Activated CD4-positive, alpha-beta memory T cell treated with anti-CD3 and anti-CD28 coated beads, Interleukin-2, amount 10 ng/mL, durations not matched to agents 7 days and 5 days (primary cell): ENCODE measurements at regions not wholly inside any gene's neighbourhood (a gene's known extent, or its start where the extent isn't known, plus 50 kb on each side); places are given as distances from the start of the nearest gene placed in this dataset.

ENCODE experiments used
- CTCF ChIA-PET: fragments of 350-600 bp; sonication (Branson Sonifier 250); formaldehyde crosslinking; loops from one replicate; lab custom pipeline; 2021; ENCODE audit warnings: antibody characterized with exemption, inconsistent platforms; lab: Charles Lee
- POLR2A ChIA-PET: fragments of 350-600 bp; sonication (Branson Sonifier 250); formaldehyde crosslinking; loops from one replicate; lab custom pipeline; 2021; ENCODE audit warnings: antibody characterized with exemption; lab: Charles Lee
- DNase-seq: peaks from one replicate; pipeline ENCODE4 v3.0.0-alpha.2; 2020
- H3K27ac Mint-ChIP-seq: one replicate; pipeline ENCODE4 v1.8.0; 2021; ENCODE audit warnings: mild to moderate bottlenecking, mixed read lengths
- H3K27me3 Mint-ChIP-seq: one replicate; pipeline ENCODE4 v1.8.0; 2021; ENCODE audit warnings: mixed read lengths
- H3K36me3 Mint-ChIP-seq: one replicate; pipeline ENCODE4 v1.8.0; 2021; ENCODE audit warnings: low read depth, mixed read lengths
- H3K4me1 Mint-ChIP-seq: one replicate; pipeline ENCODE4 v1.8.0; 2021; ENCODE audit warnings: mixed read lengths
- H3K4me3 Mint-ChIP-seq: one replicate; pipeline ENCODE4 v1.8.0; 2021; ENCODE audit warnings: mild to moderate bottlenecking, mixed read lengths
- H3K9me3 Mint-ChIP-seq: one replicate; pipeline ENCODE4 v1.8.0; 2021; ENCODE audit warnings: mixed read lengths

DNA sequence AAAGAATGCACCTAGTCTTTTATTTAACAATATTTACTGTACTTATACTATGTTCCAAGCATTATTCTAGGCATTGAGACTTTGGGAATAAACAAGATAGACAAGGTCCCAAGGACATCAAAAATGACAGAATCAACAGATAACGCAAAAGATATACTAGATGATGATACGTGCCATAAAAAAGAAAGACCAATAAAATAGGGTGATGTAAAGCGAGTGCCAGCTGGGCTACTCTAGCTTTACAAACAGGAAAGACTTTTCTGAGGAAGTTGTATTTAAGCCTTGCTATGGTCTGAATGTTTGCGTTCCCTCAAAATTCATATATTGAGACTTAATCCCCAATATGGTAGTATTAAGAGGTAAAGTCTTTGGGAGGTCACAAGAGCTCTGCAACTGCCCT is 310.2 kb upstream of the RGMB start:
- Mint-ChIP-seq H3K27ac (no peak overlapping the region), H3K27me3 (no peaks in the 10 kb centered on the region), H3K9me3 (no peaks in the 10 kb centered on the region), H3K36me3 (no peaks in the 10 kb centered on the region), H3K4me1 (no peaks in the 10 kb centered on the region), H3K4me3 (no peak overlapping the region)
- POLR2A ChIA-PET = no interaction called here
- no peak for DNase-seq
- CTCF ChIA-PET = no interaction called here

DNA sequence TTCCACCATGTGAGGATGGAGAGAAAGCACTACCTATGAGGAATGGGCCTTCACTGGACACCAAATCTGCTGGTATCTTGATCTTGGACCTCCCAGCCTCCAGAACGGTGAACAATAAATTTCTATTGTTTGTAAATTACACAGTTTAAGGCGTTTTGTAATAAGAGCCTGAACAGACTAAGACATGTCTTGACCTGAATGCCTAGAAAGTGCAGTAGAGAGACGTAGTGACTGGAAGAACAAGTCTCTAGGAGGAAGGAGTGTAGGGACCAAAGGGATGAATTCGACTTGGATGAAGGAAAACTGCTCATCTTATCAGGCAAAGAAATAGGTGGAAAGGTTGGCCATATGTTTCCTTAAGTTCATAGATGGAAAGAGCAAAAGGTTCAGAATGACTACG is 309.8 kb upstream of the RGMB start:
- no peak overlapping the region for H3K4me3 Mint-ChIP-seq
- H3K36me3 Mint-ChIP-seq = no peaks in the 10 kb centered on the region
- ChIA-PET POLR2A (no interaction called here), CTCF (no interaction called here)
- H3K9me3 Mint-ChIP-seq = no peaks in the 10 kb centered on the region
- no peaks in the 10 kb centered on the region for H3K4me1 Mint-ChIP-seq
- H3K27ac Mint-ChIP-seq = no peak overlapping the region
- no peaks in the 10 kb centered on the region for H3K27me3 Mint-ChIP-seq
- DNase-seq = no peak

DNA sequence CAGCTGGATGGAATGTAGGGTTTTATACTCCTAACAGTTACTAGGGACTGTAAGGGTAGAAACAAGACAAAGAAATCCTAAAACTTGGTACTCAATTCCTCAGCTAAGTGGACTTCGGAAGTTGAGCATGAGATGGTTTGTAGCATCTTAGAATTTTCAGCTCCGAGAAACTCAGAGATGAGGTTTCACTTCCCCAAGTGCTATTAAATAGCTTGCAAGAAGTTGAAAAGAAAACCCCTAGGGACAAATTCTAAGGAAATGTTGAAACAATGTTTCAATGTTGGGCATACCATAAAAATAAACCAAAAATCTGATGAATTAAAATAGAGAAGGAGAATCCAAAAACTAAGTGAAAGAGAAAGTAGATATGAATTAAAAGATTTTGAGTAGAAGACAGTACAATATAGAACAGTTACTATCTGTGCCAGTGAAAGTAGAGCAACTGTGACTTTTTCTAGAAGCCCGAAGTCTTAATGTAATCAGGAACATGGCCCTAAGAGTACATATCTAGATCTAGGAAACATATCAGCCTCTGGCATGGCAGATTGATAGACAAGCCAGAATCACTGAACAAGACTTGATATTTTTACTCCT is 308.6 kb upstream of the RGMB start:
- CTCF ChIA-PET = no interaction called here
- POLR2A ChIA-PET = no interaction called here
- DNase-seq = no peak

DNA sequence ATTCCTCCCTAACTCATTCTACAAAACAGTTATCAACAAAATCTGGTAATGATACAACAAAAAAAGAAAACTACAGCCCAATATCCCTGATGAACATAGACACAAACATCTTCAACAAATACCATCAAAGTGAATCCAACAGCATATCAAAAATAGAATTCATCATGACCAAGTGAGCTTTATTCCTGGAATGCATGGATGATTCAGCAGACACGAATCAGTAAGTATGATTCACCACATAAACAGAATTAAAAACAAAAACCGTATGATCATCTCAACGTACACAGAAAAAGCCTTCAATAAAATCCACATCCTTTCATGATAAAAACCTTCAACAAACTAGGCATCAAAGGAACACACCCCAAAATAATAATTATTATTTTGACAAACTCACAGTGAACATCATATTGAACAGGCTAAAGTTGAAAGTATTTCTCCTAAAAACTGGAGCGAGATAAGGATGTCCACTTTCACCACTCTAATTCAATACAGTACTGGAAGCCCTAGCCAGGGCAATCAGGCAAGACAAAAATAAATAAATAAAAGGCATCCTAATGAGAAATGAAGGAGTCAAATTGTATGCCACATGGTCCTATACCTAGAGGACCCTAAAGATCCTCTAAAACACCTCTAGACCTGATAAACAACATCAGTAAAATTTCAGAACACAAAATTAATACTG is 305.1 kb upstream of the RGMB start:
- no peak for DNase-seq
- Mint-ChIP-seq H3K4me1 (no peaks in the 10 kb centered on the region), H3K27me3 (no peaks in the 10 kb centered on the region), H3K4me3 (no peak overlapping the region), H3K9me3 (no peaks in the 10 kb centered on the region), H3K27ac (no peak overlapping the region), H3K36me3 (no peaks in the 10 kb centered on the region)
- ChIA-PET CTCF (no interaction called here), POLR2A (no interaction called here)

More for the DNA sequence above, 308.6 kb upstream of the RGMB start:
- Mint-ChIP-seq H3K27me3 (no peaks in the 10 kb centered on the region), H3K9me3 (no peaks in the 10 kb centered on the region), H3K36me3 (no peaks in the 10 kb centered on the region), H3K4me3 (no peak overlapping the region), H3K4me1 (no peaks in the 10 kb centered on the region), H3K27ac (no peak overlapping the region)

DNA sequence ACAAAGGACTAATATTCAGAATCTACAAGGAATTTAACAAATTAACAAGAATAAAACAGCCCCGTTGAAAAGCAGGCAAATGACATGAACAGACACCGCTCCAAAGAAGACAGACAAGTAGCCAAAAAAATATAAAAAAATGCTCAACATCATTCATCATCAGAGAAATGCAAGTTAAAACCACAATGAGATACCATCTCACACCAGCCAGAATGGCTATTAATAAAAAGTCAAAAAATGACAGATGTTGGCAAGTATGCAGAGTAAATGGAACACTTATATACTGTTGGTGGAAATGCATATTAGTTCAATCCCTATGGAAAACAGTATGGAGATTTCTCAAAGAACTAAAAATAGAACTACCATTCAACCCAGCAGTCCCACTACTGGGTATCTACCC is 302.7 kb upstream of the RGMB start:
- POLR2A ChIA-PET = no interaction called here
- H3K4me3 Mint-ChIP-seq = no peak overlapping the region
- H3K27me3 Mint-ChIP-seq = no peaks in the 10 kb centered on the region
- CTCF ChIA-PET = no interaction called here
- no peak overlapping the region for H3K27ac Mint-ChIP-seq
- H3K9me3 Mint-ChIP-seq = no peaks in the 10 kb centered on the region
- H3K4me1 Mint-ChIP-seq = no peaks in the 10 kb centered on the region
- H3K36me3 Mint-ChIP-seq = no peaks in the 10 kb centered on the region
- no peak for DNase-seq

DNA sequence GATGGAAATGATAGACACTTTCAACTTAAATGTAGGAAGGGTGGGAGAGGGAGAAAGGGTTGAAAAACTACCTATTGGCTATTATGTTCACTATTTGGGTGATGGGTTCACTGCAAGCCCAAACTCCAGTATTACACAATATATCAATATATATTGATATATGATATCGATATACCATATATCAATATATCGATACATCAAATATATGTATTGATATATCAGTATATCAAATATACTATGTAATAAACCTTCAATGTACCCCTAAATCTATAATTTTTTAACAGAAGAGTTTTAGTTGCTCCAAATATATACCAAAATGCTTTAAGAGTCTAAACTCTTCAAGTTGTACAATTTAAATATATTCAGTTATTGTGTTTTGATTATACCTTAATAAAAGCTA is 302.0 kb upstream of the RGMB start:
- no peaks in the 10 kb centered on the region for H3K36me3 Mint-ChIP-seq
- ChIA-PET POLR2A (no interaction called here), CTCF (no interaction called here)
- H3K27me3 Mint-ChIP-seq = peaks cover 2% of the 10 kb centered on the region
- no peak overlapping the region for H3K4me3 Mint-ChIP-seq
- no peaks in the 10 kb centered on the region for H3K9me3 Mint-ChIP-seq
- no peaks in the 10 kb centered on the region for H3K4me1 Mint-ChIP-seq
- no peak for DNase-seq
- no peak overlapping the region for H3K27ac Mint-ChIP-seq

DNA sequence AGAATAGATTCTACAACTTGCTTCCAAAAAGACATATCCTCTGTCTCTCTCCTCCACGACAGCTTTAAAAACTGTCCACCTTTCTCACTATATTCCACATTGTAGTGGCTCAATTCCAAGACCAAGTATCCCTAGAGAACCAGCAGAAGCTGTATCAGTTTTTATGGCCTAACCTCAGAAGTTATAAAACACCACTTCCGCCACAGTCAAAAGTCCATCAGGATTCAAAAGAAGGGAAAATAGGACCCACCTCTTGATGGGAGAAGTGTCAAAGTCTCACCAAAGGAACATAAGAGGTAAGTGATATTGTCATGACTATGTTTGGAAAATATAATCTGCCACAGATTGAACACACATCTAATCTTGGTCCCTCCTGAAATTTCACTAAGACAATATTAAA is 299.2 kb upstream of the RGMB start:
- ChIA-PET CTCF (interaction anchor here (0.6 kb wide), 1 partner anchor 80 kb away, joined by 3 read pairs; no protein-coding TSS in a partner anchor), POLR2A (no interaction called here)
- no peaks in the 10 kb centered on the region for H3K36me3 Mint-ChIP-seq
- H3K27me3 Mint-ChIP-seq = peaks cover 2% of the 10 kb centered on the region
- no peaks in the 10 kb centered on the region for H3K9me3 Mint-ChIP-seq
- DNase-seq = no peak
- H3K4me1 Mint-ChIP-seq = no peaks in the 10 kb centered on the region
- H3K4me3 Mint-ChIP-seq = no peak overlapping the region
- H3K27ac Mint-ChIP-seq = no peak overlapping the region

DNA sequence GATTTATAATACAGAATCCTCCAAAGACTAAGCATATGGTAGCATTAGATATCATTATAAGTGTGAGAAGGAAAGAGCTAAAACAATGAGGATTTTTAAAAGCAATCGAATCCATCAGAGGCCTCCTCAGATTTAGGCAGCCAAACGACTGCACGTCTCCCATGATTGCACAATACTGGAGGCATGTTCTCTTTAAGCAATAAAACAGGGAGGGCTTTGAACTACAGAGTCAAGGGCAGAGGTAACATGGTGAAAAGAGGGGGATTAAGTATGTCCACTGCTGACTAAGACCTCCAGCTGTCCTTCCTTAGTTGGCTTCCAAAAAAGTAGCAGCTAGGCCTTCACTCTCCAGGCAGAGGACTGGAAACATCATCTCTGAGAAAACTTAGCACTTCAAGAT is 298.7 kb upstream of the RGMB start:
- H3K4me3 Mint-ChIP-seq = no peak overlapping the region
- POLR2A ChIA-PET = no interaction called here
- H3K9me3 Mint-ChIP-seq = no peaks in the 10 kb centered on the region

DNA sequence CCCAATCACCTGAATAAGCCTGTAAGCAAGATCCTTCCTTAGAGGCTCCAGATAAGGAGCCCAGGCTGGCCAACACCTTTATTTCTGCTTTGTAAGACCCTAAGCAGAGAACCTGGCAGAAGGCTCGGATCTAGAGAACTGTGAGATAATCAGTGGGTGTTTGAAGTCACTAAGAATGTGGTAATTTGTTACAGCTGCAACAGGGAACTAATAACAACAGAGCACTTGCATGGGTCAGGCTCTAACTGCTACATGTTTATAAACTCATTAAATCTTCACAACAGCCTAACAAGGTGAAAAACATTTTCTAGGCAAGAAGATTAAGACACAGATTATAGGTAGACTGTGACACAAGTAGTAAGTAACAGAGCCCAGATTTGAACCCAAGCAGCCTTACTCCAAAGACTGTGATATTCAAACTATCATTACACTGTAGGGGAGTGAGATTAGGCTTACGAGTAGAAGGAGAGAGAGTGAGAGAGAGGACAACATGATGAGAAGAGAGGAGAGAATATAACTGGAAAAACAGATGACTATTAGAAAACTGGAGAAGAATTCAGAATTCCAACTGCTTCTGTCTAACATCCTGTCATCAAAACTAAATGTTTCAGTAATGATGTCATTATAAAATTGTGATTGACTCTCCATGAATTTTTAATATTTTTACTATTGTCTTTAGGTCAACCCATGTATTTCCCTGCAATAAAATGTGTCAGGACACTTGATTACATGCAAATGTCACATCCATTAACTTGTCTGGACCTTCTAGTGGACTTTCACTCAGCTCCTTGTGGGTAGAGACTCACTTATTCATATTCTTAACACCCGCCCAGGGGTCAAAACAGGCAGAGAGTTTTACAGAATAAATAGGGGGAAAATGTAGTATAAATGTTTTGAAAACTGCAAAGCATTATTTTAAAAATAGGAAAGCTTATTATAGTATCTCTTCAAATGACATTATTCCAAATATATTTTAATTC is 290.9 kb upstream of the RGMB start:
- POLR2A ChIA-PET = no interaction called here
- Mint-ChIP-seq H3K27ac (no peak overlapping the region), H3K4me3 (no peak overlapping the region), H3K9me3 (no peaks in the 10 kb centered on the region), H3K27me3 (no peaks in the 10 kb centered on the region), H3K36me3 (no peaks in the 10 kb centered on the region), H3K4me1 (no peaks in the 10 kb centered on the region)
- CTCF ChIA-PET = no interaction called here
- no peak for DNase-seq

More for the DNA sequence above, 298.7 kb upstream of the RGMB start:
- no peak for DNase-seq
- Mint-ChIP-seq H3K27ac (no peak overlapping the region), H3K36me3 (no peaks in the 10 kb centered on the region), H3K4me1 (no peaks in the 10 kb centered on the region), H3K27me3 (peaks cover 2% of the 10 kb centered on the region)
- CTCF ChIA-PET = interaction anchor here (0.6 kb wide), 1 partner anchor 79 kb away, joined by 3 read pairs; no protein-coding TSS in a partner anchor

DNA sequence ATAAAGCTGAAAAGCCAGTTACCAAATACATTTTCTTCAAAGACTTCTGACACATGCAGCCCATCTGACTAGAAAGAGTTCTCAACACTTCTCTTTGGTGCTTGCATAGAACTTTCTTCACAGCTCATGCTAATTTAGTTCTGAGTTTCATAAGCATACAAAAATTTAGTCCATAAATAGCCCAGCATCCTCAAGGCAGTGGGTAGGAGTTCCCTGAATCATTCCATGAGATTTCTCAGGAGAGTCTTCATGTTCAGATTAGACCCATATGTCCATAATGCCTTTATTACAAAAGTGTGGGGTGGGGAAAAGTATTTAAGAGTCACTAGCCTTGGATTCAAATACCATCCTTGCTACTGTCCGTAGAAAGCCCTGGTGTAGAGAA is 290.2 kb upstream of the RGMB start:
- Mint-ChIP-seq H3K9me3 (no peaks in the 10 kb centered on the region), H3K27me3 (no peaks in the 10 kb centered on the region), H3K4me3 (no peak overlapping the region), H3K36me3 (no peaks in the 10 kb centered on the region), H3K27ac (no peak overlapping the region), H3K4me1 (no peaks in the 10 kb centered on the region)
- CTCF ChIA-PET = no interaction called here
- POLR2A ChIA-PET = no interaction called here
- DNase-seq = no peak

DNA sequence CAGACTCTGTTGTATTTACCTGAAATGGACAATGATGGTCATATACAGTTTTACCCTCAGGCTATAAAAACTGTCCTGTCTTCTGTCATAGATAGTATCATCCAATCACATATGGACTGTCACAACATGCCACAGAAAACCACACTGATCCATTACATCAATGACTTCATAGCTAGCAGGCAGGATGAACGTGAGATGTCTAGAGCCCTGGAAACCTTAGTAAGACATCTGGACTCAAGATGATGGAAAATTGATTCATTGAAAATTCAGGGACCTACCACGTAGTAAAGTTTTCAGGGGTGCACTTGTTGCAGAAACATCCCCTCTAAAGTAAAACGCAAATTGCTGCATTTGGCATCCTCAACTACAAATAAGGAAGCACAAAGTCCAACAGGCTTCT is 284.4 kb upstream of the RGMB start:
- Mint-ChIP-seq H3K9me3 (peaks cover 13% of the 10 kb centered on the region), H3K27ac (no peak overlapping the region), H3K27me3 (no peaks in the 10 kb centered on the region), H3K4me1 (peaks cover 10% of the 10 kb centered on the region), H3K36me3 (peaks cover 4% of the 10 kb centered on the region), H3K4me3 (no peak overlapping the region)
- CTCF ChIA-PET = no interaction called here
- POLR2A ChIA-PET = no interaction called here
- no peak for DNase-seq

DNA sequence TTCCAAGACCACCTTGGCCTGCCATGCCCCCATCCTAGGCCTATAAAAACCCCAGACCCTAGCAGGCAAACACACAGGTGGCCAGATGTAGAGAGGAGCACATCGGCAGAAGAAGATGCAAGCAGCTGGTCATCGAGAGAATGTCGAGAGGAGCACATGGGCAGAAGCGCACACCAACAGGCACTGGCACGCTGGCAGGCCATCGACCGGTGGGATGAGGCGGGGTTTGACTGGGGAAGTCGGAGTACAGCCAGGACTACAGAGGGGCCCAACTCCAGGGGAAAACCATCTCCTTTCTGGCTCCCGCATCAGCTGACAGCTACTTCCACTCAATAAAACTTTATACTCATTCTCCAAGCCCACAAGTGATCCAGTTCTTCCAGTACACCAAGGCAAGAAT is 283.1 kb upstream of the RGMB start:
- H3K36me3 Mint-ChIP-seq = peaks cover 4% of the 10 kb centered on the region

DNA sequence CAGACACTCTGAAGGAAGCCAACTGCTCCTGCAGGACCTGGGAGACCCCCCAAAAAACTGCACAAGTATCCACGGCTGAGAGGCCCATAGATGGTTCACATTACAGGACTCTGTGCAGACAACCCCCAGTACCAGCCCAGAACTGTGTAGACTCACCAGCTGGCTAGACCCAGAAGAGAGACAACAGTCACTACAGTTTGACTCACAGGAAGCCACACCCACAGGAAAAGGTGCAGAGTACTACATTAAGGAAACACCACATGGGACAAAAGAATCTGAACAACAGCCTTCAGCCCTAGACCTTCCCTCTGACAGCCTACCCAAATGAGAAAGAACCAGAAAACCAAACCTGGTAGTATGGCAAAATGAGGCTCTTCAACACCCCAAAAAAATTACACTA is 281.2 kb upstream of the RGMB start:
- CTCF ChIA-PET = no interaction called here

More for the DNA sequence above, 283.1 kb upstream of the RGMB start:
- POLR2A ChIA-PET = no interaction called here
- H3K4me3 Mint-ChIP-seq = no peak overlapping the region
- H3K27ac Mint-ChIP-seq = no peak overlapping the region
- DNase-seq = no peak
- CTCF ChIA-PET = no interaction called here
- peaks cover 18% of the 10 kb centered on the region for H3K4me1 Mint-ChIP-seq
- H3K27me3 Mint-ChIP-seq = no peaks in the 10 kb centered on the region
- peaks cover 13% of the 10 kb centered on the region for H3K9me3 Mint-ChIP-seq

More for the DNA sequence above, 281.2 kb upstream of the RGMB start:
- Mint-ChIP-seq H3K27me3 (no peaks in the 10 kb centered on the region), H3K36me3 (peaks cover 4% of the 10 kb centered on the region), H3K27ac (peak overlapping the region; percentile 59), H3K4me1 (peaks cover 18% of the 10 kb centered on the region), H3K4me3 (no peak overlapping the region), H3K9me3 (peaks cover 13% of the 10 kb centered on the region)
- POLR2A ChIA-PET = no interaction called here
- DNase-seq = peak; percentile 21
